ENCODE measurements at regions not wholly inside any gene's neighbourhood (a gene's known extent, or its start where the extent isn't known, plus 50 kb on each side); places are given as distances from the start of the nearest gene placed in this dataset.
"Not testable (repeated sequence)": the region's sequence is repeated elsewhere in the genome, so short reads cannot be mapped to it uniquely, and the experiment has no call there.

- H3K4me1 Mint-ChIP-seq; H3K27me3 Mint-ChIP-seq; H3K27ac Mint-ChIP-seq; H3K36me3 Mint-ChIP-seq; H3K9me3 Mint-ChIP-seq (ENCODE audit: low read depth); H3K4me3 Mint-ChIP-seq; ATAC-seq; CTCF ChIA-PET; DNase-seq: not testable (repeated sequence)
Measured at GRCh38 chr10:109809954-109810353, 113.4 kb downstream of the XPNPEP1 start.

DNA sequence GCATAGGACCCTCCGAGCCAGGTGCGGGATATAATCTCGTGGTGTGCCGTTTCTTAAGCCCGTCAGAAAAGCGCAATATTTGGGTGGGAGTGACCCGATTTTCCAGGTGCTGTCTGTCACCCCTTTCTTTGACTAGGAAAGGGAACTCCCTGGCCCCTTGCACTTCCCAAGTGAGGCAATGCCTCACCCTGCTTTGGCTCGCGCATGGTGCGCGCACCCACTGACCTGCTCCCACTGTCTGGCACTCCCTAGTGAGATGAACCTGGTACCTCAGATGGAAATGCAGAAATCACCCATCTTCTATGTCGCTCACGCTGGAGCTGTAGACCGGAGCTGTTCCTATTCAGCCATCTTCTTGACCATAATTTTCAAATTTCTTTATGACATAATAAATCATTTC lies 122.1 kb downstream of the XPNPEP1 start:
- H3K27me3 Mint-ChIP-seq; DNase-seq; H3K4me3 Mint-ChIP-seq; H3K27ac Mint-ChIP-seq; H3K4me1 Mint-ChIP-seq; H3K36me3 Mint-ChIP-seq; H3K9me3 Mint-ChIP-seq (ENCODE audit: low read depth); CTCF ChIA-PET; ATAC-seq: not testable (repeated sequence)

GRCh38 chr10:109790647-109791046 lies 132.7 kb downstream of the XPNPEP1 start:
- H3K36me3 Mint-ChIP-seq = no peaks in the 10 kb centered on the region
- no peak for ATAC-seq

GRCh38 chr10:109784236-109784635 lies 139.1 kb downstream of the XPNPEP1 start:
- H3K4me3 Mint-ChIP-seq = no peak overlapping the region
- CTCF ChIA-PET = no interaction called here
- no peaks in the 10 kb centered on the region for H3K9me3 Mint-ChIP-seq (ENCODE audit: low read depth)

More at GRCh38 chr10:109790647-109791046, 132.7 kb downstream of the XPNPEP1 start:
- no peaks in the 10 kb centered on the region for H3K9me3 Mint-ChIP-seq (ENCODE audit: low read depth)
- no peak for DNase-seq
- peaks cover 8% of the 10 kb centered on the region for H3K27me3 Mint-ChIP-seq
- H3K4me1 Mint-ChIP-seq = no peaks in the 10 kb centered on the region
- no peak overlapping the region for H3K27ac Mint-ChIP-seq
- CTCF ChIA-PET = no interaction called here
- H3K4me3 Mint-ChIP-seq = no peak overlapping the region

GRCh38 chr10:109783286-109783685 lies 140.0 kb downstream of the XPNPEP1 start:
- H3K4me1 Mint-ChIP-seq = no peaks in the 10 kb centered on the region
- ATAC-seq = no peak
- CTCF ChIA-PET = no interaction called here
- no peak for DNase-seq
- no peaks in the 10 kb centered on the region for H3K9me3 Mint-ChIP-seq (ENCODE audit: low read depth)
- peaks cover 3% of the 10 kb centered on the region for H3K27me3 Mint-ChIP-seq
- no peak overlapping the region for H3K4me3 Mint-ChIP-seq
- H3K36me3 Mint-ChIP-seq = no peaks in the 10 kb centered on the region
- H3K27ac Mint-ChIP-seq = no peak overlapping the region

More at GRCh38 chr10:109784236-109784635, 139.1 kb downstream of the XPNPEP1 start:
- Mint-ChIP-seq H3K36me3 (no peaks in the 10 kb centered on the region), H3K27me3 (peaks cover 6% of the 10 kb centered on the region), H3K4me1 (no peaks in the 10 kb centered on the region), H3K27ac (no peak overlapping the region)
- DNase-seq (no peak), ATAC-seq (no peak)

- H3K4me1 Mint-ChIP-seq = no peaks in the 10 kb centered on the region
- H3K9me3 Mint-ChIP-seq (ENCODE audit: low read depth) = no peaks in the 10 kb centered on the region
- no peak overlapping the region for H3K27ac Mint-ChIP-seq
- no peaks in the 10 kb centered on the region for H3K27me3 Mint-ChIP-seq
- ATAC-seq (no peak), DNase-seq (no peak)
- CTCF ChIA-PET = no interaction called here
- H3K4me3 Mint-ChIP-seq = no peak overlapping the region
- no peaks in the 10 kb centered on the region for H3K36me3 Mint-ChIP-seq
Measured at GRCh38 chr10:109780997-109781396, 142.3 kb downstream of the XPNPEP1 start.

DNA sequence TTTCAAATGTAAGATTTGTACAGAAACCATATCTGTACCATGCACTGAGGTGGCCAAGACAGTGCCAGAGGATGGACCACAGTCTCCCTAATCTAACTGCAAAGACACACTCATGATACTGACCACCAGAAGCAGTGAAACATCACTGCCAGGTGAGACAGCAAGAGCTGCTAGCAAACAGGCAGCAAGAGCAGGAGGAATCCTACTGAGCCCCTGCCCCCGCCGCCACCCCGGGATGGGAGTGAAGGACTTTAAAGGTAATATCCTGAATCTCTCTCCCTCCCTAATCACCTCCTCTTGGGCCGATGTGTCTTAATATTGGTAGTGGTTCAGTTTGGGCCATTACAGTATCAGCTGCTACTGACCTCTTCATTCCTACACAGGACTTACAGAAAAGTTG lies 144.3 kb downstream of the XPNPEP1 start:
- no peaks in the 10 kb centered on the region for H3K36me3 Mint-ChIP-seq
- no peaks in the 10 kb centered on the region for H3K4me1 Mint-ChIP-seq
- DNase-seq (no peak), ATAC-seq (no peak)
- no peaks in the 10 kb centered on the region for H3K27me3 Mint-ChIP-seq
- H3K9me3 Mint-ChIP-seq (ENCODE audit: low read depth) = no peaks in the 10 kb centered on the region
- CTCF ChIA-PET = no interaction called here
- H3K27ac Mint-ChIP-seq = no peak overlapping the region
- H3K4me3 Mint-ChIP-seq = no peak overlapping the region

DNA sequence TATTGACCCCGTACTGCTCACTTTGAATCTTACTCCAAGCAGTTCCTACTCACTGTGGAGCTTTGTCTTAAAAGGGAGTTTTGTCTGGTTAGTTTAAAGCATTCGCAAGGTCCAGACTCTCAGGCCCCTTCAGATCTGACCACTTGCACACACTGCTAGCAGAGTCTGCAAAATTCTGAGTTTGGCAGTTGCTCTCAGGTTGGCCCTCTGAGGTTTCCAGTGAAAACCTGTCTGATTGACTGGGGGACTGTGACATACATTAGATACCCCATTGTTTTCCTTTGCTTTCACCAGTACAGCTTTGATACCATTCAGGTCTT lies 149.2 kb downstream of the XPNPEP1 start:
- ATAC-seq = no peak
- H3K4me1 Mint-ChIP-seq = no peaks in the 10 kb centered on the region
- CTCF ChIA-PET = interaction anchor here (1.0 kb wide), 1 partner anchor 71 kb away, joined by 3 read pairs; no protein-coding TSS in a partner anchor
- H3K27ac Mint-ChIP-seq = no peak overlapping the region
- no peak overlapping the region for H3K4me3 Mint-ChIP-seq
- no peak for DNase-seq
- no peaks in the 10 kb centered on the region for H3K9me3 Mint-ChIP-seq (ENCODE audit: low read depth)
- no peaks in the 10 kb centered on the region for H3K27me3 Mint-ChIP-seq
- H3K36me3 Mint-ChIP-seq = no peaks in the 10 kb centered on the region

GRCh38 chr10:109773288-109774120 lies 149.8 kb downstream of the XPNPEP1 start:
- Mint-ChIP-seq H3K9me3 (ENCODE audit: low read depth) (no peaks in the 10 kb centered on the region), H3K4me3 (no peak overlapping the region), H3K4me1 (no peaks in the 10 kb centered on the region), H3K27ac (no peak overlapping the region), H3K36me3 (no peaks in the 10 kb centered on the region), H3K27me3 (no peaks in the 10 kb centered on the region)
- CTCF ChIA-PET = interaction anchor here (1.0 kb wide), 1 partner anchor 72 kb away, joined by 3 read pairs; no protein-coding TSS in a partner anchor
- no peak for ATAC-seq
- no peak for DNase-seq

DNA sequence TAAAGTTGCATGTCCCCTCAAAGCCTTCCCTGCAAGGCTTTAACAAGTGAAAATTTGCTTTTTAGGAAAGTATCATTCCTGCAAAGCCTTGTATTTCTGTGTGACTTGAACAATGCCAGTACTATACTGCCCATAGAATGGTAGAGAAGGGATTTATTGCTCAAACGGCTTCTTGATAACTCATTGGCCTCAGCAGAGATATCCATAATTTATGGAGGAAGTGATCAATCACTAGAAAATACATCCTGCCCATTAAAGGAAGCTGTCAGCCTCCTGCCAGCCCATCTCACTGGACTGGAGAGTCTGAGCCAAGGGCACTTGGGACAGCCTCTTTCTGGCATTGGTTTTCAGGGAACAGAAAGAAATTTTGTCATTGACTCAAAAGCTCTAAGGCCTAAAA lies 152.6 kb downstream of the XPNPEP1 start:
- Mint-ChIP-seq H3K36me3 (no peaks in the 10 kb centered on the region), H3K9me3 (ENCODE audit: low read depth) (no peaks in the 10 kb centered on the region), H3K27ac (no peak overlapping the region), H3K27me3 (no peaks in the 10 kb centered on the region), H3K4me1 (no peaks in the 10 kb centered on the region), H3K4me3 (no peak overlapping the region)
- no peak for DNase-seq
- CTCF ChIA-PET = no interaction called here
- no peak for ATAC-seq

DNA sequence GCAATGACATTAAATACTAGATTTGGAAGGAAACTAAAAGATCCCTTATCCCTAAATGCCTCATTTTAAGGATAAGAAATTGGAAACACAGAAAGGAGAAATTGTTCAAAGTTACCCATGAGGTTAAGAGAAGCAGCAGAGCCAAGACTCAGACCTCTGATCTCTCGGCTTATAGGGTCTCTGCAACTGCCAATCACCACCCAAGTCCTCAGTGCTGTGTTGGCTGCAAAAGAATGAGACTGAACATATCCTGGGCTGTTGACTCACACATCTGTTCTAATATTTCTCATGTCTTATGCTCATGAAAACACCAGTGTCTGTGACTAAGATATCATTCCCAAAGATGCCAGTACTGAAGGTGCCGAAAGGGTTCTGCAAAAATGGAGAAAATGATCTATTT lies 153.3 kb downstream of the XPNPEP1 start:
- no peaks in the 10 kb centered on the region for H3K36me3 Mint-ChIP-seq
- CTCF ChIA-PET = no interaction called here
- no peaks in the 10 kb centered on the region for H3K27me3 Mint-ChIP-seq
- no peaks in the 10 kb centered on the region for H3K9me3 Mint-ChIP-seq (ENCODE audit: low read depth)
- H3K27ac Mint-ChIP-seq = no peak overlapping the region
- no peaks in the 10 kb centered on the region for H3K4me1 Mint-ChIP-seq
- DNase-seq = no peak
- H3K4me3 Mint-ChIP-seq = no peak overlapping the region
- no peak for ATAC-seq

DNA sequence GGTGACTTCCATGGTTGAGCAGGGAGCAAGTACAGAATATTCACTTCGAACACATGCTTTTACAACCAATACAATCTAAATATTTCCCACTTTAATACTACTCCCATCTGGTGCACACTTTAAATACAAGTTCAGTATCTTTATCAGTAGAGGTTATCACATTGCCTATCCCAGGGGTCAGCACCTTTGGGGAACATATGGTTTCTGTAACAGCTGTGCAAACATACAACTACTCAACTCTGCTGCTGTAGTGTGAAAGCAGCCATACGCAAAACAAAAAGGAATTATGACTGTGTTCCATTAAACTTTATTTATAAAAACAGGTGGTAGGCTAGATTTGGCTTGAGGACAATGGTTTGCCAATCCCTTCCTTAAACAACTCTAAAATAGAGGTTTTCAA lies 157.5 kb downstream of the XPNPEP1 start:
- Mint-ChIP-seq H3K4me3 (no peak overlapping the region), H3K4me1 (no peaks in the 10 kb centered on the region), H3K36me3 (no peaks in the 10 kb centered on the region), H3K9me3 (ENCODE audit: low read depth) (no peaks in the 10 kb centered on the region), H3K27ac (no peak overlapping the region), H3K27me3 (peaks cover 2% of the 10 kb centered on the region)
- CTCF ChIA-PET = no interaction called here
- ATAC-seq (no peak), DNase-seq (no peak)

DNA sequence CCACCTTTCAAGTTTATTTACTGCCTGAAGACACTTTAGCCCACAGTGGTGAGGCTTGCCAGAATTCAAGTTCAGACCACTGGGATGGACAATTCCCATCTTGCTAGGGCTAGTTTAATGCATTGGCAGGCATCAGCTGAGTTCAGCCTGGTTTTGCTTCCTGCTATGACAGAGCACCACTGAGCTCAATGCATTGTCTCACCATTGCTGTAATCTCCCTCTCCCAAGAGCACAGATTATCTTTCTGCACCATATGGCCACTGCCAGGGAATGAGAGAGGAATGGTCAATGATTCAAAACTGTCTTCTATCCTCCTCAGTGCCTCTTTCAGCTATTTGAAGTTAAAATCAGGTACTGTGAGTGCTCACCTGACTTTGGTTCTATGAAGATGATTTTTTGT lies 160.8 kb downstream of the XPNPEP1 start:
- no peak for ATAC-seq
- H3K27ac Mint-ChIP-seq = no peak overlapping the region
- H3K36me3 Mint-ChIP-seq = no peaks in the 10 kb centered on the region
- no peak for DNase-seq
- no peaks in the 10 kb centered on the region for H3K9me3 Mint-ChIP-seq (ENCODE audit: low read depth)
- peaks cover 2% of the 10 kb centered on the region for H3K27me3 Mint-ChIP-seq
- H3K4me1 Mint-ChIP-seq = no peaks in the 10 kb centered on the region
- CTCF ChIA-PET = no interaction called here
- no peak overlapping the region for H3K4me3 Mint-ChIP-seq

GRCh38 chr10:109757670-109758069 lies 165.6 kb downstream of the XPNPEP1 start:
- H3K4me1 Mint-ChIP-seq; H3K9me3 Mint-ChIP-seq (ENCODE audit: low read depth); CTCF ChIA-PET; DNase-seq; ATAC-seq; H3K4me3 Mint-ChIP-seq; H3K36me3 Mint-ChIP-seq; H3K27ac Mint-ChIP-seq; H3K27me3 Mint-ChIP-seq: not testable (repeated sequence)

DNA sequence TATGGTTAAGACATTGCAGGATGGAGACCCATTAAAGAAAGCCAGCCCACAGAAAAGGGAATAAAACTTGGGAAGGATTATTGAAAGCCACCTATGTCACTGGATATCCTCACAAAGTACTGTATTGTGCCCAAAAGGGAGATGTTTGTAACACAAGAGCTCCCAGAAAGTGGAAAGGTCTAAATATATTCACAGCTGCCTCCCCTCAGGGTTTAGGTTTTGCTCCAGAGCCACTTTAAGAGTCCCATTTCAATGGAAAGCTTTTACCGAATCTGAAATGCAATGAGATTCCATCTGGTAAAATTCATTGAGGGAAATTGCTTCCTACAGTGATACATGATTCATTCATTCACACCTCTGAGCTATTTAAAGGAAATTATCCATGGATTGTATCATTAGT lies 176.4 kb downstream of the XPNPEP1 start:
- Mint-ChIP-seq H3K27me3 (no peaks in the 10 kb centered on the region), H3K9me3 (ENCODE audit: low read depth) (no peaks in the 10 kb centered on the region), H3K4me3 (no peak overlapping the region), H3K36me3 (no peaks in the 10 kb centered on the region), H3K4me1 (no peaks in the 10 kb centered on the region), H3K27ac (no peak overlapping the region)
- ATAC-seq (no peak), DNase-seq (no peak)
- CTCF ChIA-PET = no interaction called here

Measured in activated CD8-positive, alpha-beta memory T cell treated with anti-CD3 and anti-CD28 coated beads, Interleukin-2, amount 10 ng/mL, durations not matched to agents 7 days and 5 days (primary cell).